GM18517 (cell line): ENCODE measurements at regions not wholly inside any gene's neighbourhood (a gene's known extent, or its start where the extent isn't known, plus 50 kb on each side); places are given as distances from the start of the nearest gene placed in this dataset.

ENCODE experiments used
- ATAC-seq: cut with Tn5 transposase; IDR thresholded peaks from one replicate; pipeline ENCODE4 v1.9.1; 2021; ENCODE audit warnings: mild to moderate bottlenecking, moderate library complexity; ENCODE audit not compliant: unreplicated experiment

GRCh38 chr17:74040291-74040690 is 163.2 kb upstream of the RPL38 start:
- ATAC-seq = no peak

- ATAC-seq = no peak
Observed at GRCh38 chr17:74040729-74041128, 162.7 kb upstream of the RPL38 start.

- no peak for ATAC-seq
Observed at GRCh38 chr17:74041869-74042640, 161.4 kb upstream of the RPL38 start.

GRCh38 chr17:74042744-74043486 is 160.6 kb upstream of the RPL38 start:
- no peak for ATAC-seq

GRCh38 chr17:74043976-74044375 is 159.5 kb upstream of the RPL38 start:
- ATAC-seq = no peak

- no peak for ATAC-seq
Observed at GRCh38 chr17:74045608-74046280, 157.7 kb upstream of the RPL38 start.

GRCh38 chr17:74049167-74049966 is 154.1 kb upstream of the RPL38 start:
- no peak for ATAC-seq

- no peak for ATAC-seq
Observed at GRCh38 chr17:74049967-74050458, 153.5 kb upstream of the RPL38 start.

GRCh38 chr17:74051348-74051747 is 152.1 kb upstream of the RPL38 start:
- ATAC-seq = no peak

GRCh38 chr17:74052993-74053711 is 150.3 kb upstream of the RPL38 start:
- no peak for ATAC-seq

GRCh38 chr17:74053712-74054078 is 149.8 kb upstream of the RPL38 start:
- ATAC-seq = no peak

GRCh38 chr17:74054249-74054648 is 149.2 kb upstream of the RPL38 start:
- ATAC-seq = no peak

- no peak for ATAC-seq
Observed at GRCh38 chr17:74055508-74056160, 147.8 kb upstream of the RPL38 start.

- ATAC-seq = no peak
Observed at GRCh38 chr17:74059479-74060240, 143.8 kb upstream of the RPL38 start.

GRCh38 chr17:74061758-74062157 is 141.7 kb upstream of the RPL38 start:
- ATAC-seq = no peak

- no peak for ATAC-seq
Observed at GRCh38 chr17:74062234-74062633, 141.2 kb upstream of the RPL38 start.

GRCh38 chr17:74063439-74063838 is 140.0 kb upstream of the RPL38 start:
- ATAC-seq = no peak

- ATAC-seq = no peak
Observed at GRCh38 chr17:74070374-74070773, 133.1 kb upstream of the RPL38 start.
